ENCODE measurements at regions not wholly inside any gene's neighbourhood (a gene's known extent, or its start where the extent isn't known, plus 50 kb on each side); places are given as distances from the start of the nearest gene placed in this dataset.

GRCh38 chr15:96561593-96561992, 231.1 kb downstream of the NR2F2 start:
- Histone ChIP-seq H3K27me3 (ENCODE audit: control insufficient read depth in 2 of 2, insufficient read depth in 2 of 2, low read length in 2 of 2) (no peaks in the 10 kb centered on the region), H3K4me1 (ENCODE audit: control insufficient read depth, extremely low read depth, insufficient read depth, low read length) (no peaks in the 10 kb centered on the region), H3K9me1 (replicated peaks; ENCODE audit: control insufficient read depth, extremely low read depth, insufficient read depth, low read length) (no peaks in the 10 kb centered on the region), H3K79me2 (ENCODE audit: control insufficient read depth, insufficient read depth, low read length) (no peaks in the 10 kb centered on the region), H3K9ac (replicated peaks; ENCODE audit: extremely low read depth, insufficient read depth, low read length) (no peak overlapping the region), H3K4me3 (replicated peaks in 1 of 3; ENCODE audit: insufficient read depth in 1 of 3, low read depth in 1 of 3, low read length in 3 of 3) (no peak overlapping the region), H3K36me3 (ENCODE audit: control insufficient read depth in 2 of 2, extremely low read depth in 1 of 2, insufficient read depth in 2 of 2, low read length in 2 of 2) (no peaks in the 10 kb centered on the region), H3K4me2 (ENCODE audit: insufficient read depth, low read length) (no peak overlapping the region), H2AFZ (ENCODE audit: low read depth, low read length) (no peak overlapping the region), H3K9me3 (replicated peaks; ENCODE audit: control insufficient read depth, insufficient read depth, low read length) (no peaks in the 10 kb centered on the region), H3K27ac (ENCODE audit: insufficient read depth, low read depth, low read length) (no peak overlapping the region), H4K20me1 (replicated peaks; ENCODE audit: control insufficient read depth, extremely low read depth, insufficient read depth, low read length) (no peaks in the 10 kb centered on the region)
- CTCF ChIA-PET = no interaction called here
- no TSS peak for BruUV-seq (replicated peaks)
- dilution Hi-C loops (cut with MboI; ENCODE audit: extremely low pct_ligation_motif_present, low sequenced_read_pairs) (no loop called here), intact Hi-C loops (cut with micrococcal nuclease) (no loop called here)
- POLR2A ChIA-PET = no interaction called here
- DNase-seq (ENCODE audit: low read depth, low spot score) = no peak
- FAIRE-seq = no peak
- TF ChIP-seq MYC (IDR thresholded peaks at IDR 0.05; ENCODE audit: low read depth, low read length) (no peak), MAX (IDR thresholded peaks at IDR 0.05; ENCODE audit: insufficient read depth, insufficient read length) (no peak)

- ChIA-PET POLR2A (no interaction called here), CTCF (no interaction called here)
- H3K9me1 ChIP-seq (replicated peaks; ENCODE audit: control insufficient read depth, extremely low read depth, insufficient read depth, low read length) = no peaks in the 10 kb centered on the region
- H2AFZ ChIP-seq (ENCODE audit: low read depth, low read length) = no peak overlapping the region
- no TSS peak for BruUV-seq (replicated peaks)
- no peak overlapping the region for H3K27ac ChIP-seq (ENCODE audit: insufficient read depth, low read depth, low read length)
- no peaks in the 10 kb centered on the region for H3K9me3 ChIP-seq (replicated peaks; ENCODE audit: control insufficient read depth, insufficient read depth, low read length)
- no peaks in the 10 kb centered on the region for H3K36me3 ChIP-seq (ENCODE audit: control insufficient read depth in 2 of 2, extremely low read depth in 1 of 2, insufficient read depth in 2 of 2, low read length in 2 of 2)
- FAIRE-seq (no peak), DNase-seq (ENCODE audit: low read depth, low spot score) (no peak)
- intact Hi-C loops (cut with micrococcal nuclease) = no loop called here
- dilution Hi-C loops (cut with MboI; ENCODE audit: extremely low pct_ligation_motif_present, low sequenced_read_pairs) = no loop called here
- H3K4me3 ChIP-seq (replicated peaks in 1 of 3; ENCODE audit: insufficient read depth in 1 of 3, low read depth in 1 of 3, low read length in 3 of 3) = no peak overlapping the region
- TF ChIP-seq POLR2A (IDR thresholded peaks at IDR 0.05; ENCODE audit: low read depth, low read length) = no peak
- TF ChIP-seq FOS (IDR thresholded peaks at IDR 0.05; ENCODE audit: borderline replicate concordance, insufficient read depth, low read length) = no peak
- no peak for TF ChIP-seq GATA2 (IDR thresholded peaks at IDR 0.05; ENCODE audit: insufficient read depth, insufficient read length, low read depth, low read length)
- TF ChIP-seq JUN (IDR thresholded peaks at IDR 0.05; ENCODE audit: borderline replicate concordance, insufficient read depth, insufficient read length, low read depth) = no peak
- no peak for TF ChIP-seq MYC (IDR thresholded peaks at IDR 0.05; ENCODE audit: low read depth, low read length)
- no peak for TF ChIP-seq EZH2 (IDR thresholded peaks at IDR 0.05; ENCODE audit: borderline replicate concordance, low read depth, low read length, severe bottlenecking)
- TF ChIP-seq POLR2AphosphoS5 (IDR thresholded peaks at IDR 0.05; ENCODE audit: insufficient read depth, low read depth, low read length) = no peak
- TF ChIP-seq CTCF (IDR thresholded peaks at IDR 0.05; ENCODE audit: extremely low read depth in 1 of 2, insufficient read depth in 1 of 2, low read depth in 1 of 2, low read length in 2 of 2) = no peak
- no peak for TF ChIP-seq MAX (IDR thresholded peaks at IDR 0.05; ENCODE audit: insufficient read depth, insufficient read length)
- no peaks in the 10 kb centered on the region for H3K4me1 ChIP-seq (ENCODE audit: control insufficient read depth, extremely low read depth, insufficient read depth, low read length)
- no peaks in the 10 kb centered on the region for H3K79me2 ChIP-seq (ENCODE audit: control insufficient read depth, insufficient read depth, low read length)
- no peaks in the 10 kb centered on the region for H4K20me1 ChIP-seq (replicated peaks; ENCODE audit: control insufficient read depth, extremely low read depth, insufficient read depth, low read length)
- no peak overlapping the region for H3K4me2 ChIP-seq (ENCODE audit: insufficient read depth, low read length)
- H3K27me3 ChIP-seq (ENCODE audit: control insufficient read depth in 2 of 2, insufficient read depth in 2 of 2, low read length in 2 of 2) = no peaks in the 10 kb centered on the region
- no peak overlapping the region for H3K9ac ChIP-seq (replicated peaks; ENCODE audit: extremely low read depth, insufficient read depth, low read length)
Measured at GRCh38 chr15:96564546-96564945, 234.0 kb downstream of the NR2F2 start.

All from endothelial cell of umbilical vein (primary cell).